Loucy (cell line): ENCODE measurements at regions not wholly inside any gene's neighbourhood (a gene's known extent, or its start where the extent isn't known, plus 50 kb on each side); places are given as distances from the start of the nearest gene placed in this dataset.

Source experiments
- H2AFZ ChIP-seq: fragments of 200-600 bp; sonication (generic); 2 replicates; pipeline ENCODE4 v1.6.0; 2016; ENCODE audit warnings: antibody characterized with exemption, mild to moderate bottlenecking, low read length, moderate library complexity
- H3F3A ChIP-seq: fragments of 200-600 bp; 2 replicates; pipeline ENCODE4 v1.6.0; 2016; ENCODE audit warnings: antibody characterized with exemption, low read depth, mild to moderate bottlenecking
- H3K27me3 ChIP-seq: fragments of 200-600 bp; sonication (generic); 2 replicates; pipeline ENCODE4 v1.6.1; 2014; ENCODE audit warnings: low read length, mild to moderate bottlenecking; ENCODE audit not compliant: insufficient read depth, poor library complexity, severe bottlenecking
- H3K36me3 ChIP-seq: fragments of 200-600 bp; sonication (generic); 2 replicates; pipeline ENCODE4 v1.6.1; 2016; ENCODE audit warnings: low read length; ENCODE audit not compliant: insufficient read depth
- H3K4me1 ChIP-seq: fragments of 200-600 bp; sonication (generic); 2 replicates; pipeline ENCODE4 v1.5.1; 2014; ENCODE audit warnings: low read length, mild to moderate bottlenecking; ENCODE audit not compliant: insufficient read depth, poor library complexity, severe bottlenecking
- H3K4me2 ChIP-seq: fragments of 200-600 bp; sonication (generic); 2 replicates; pipeline ENCODE4 v1.6.0; 2014; ENCODE audit warnings: antibody characterized with exemption, low read length, low read depth, mild to moderate bottlenecking; ENCODE audit not compliant: poor library complexity, severe bottlenecking
- H3K4me3 ChIP-seq: fragments of 200-600 bp; sonication (generic); 2 replicates; pipeline ENCODE4 v1.5.1; 2014; ENCODE audit warnings: low read length, mild to moderate bottlenecking, mixed read lengths; ENCODE audit not compliant: poor library complexity, severe bottlenecking
- H3K79me2 ChIP-seq: fragments of 200-600 bp; sonication (generic); 2 replicates; pipeline ENCODE4 v1.6.1; 2014; ENCODE audit warnings: low read length; ENCODE audit not compliant: insufficient read depth
- H3K9ac ChIP-seq: fragments of 200-600 bp; sonication (generic); 2 replicates; pipeline ENCODE4 v1.6.0; 2014; ENCODE audit warnings: mild to moderate bottlenecking, low read depth, low read length, moderate library complexity; ENCODE audit not compliant: poor library complexity, severe bottlenecking
- H3K9me2 ChIP-seq: fragments of 200-600 bp; sonication (generic); replicated peaks from 2 replicates; pipeline ENCODE4 v1.6.1; 2016; ENCODE audit warnings: low read depth, low read length, mixed read lengths
- H3K9me3 ChIP-seq: fragments of 200-600 bp; sonication (generic); 2 replicates; pipeline ENCODE4 v1.6.1; 2014; ENCODE audit warnings: mild to moderate bottlenecking, antibody characterized with exemption, low read length, low read depth; ENCODE audit not compliant: insufficient read depth
- H4K20me1 ChIP-seq: fragments of 200-600 bp; sonication (generic); 2 replicates; pipeline ENCODE4 v1.6.0; 2014; ENCODE audit warnings: antibody characterized with exemption, low read length, mild to moderate bottlenecking; ENCODE audit not compliant: insufficient read depth, poor library complexity, severe bottlenecking
- EZH2phosphoT487 ChIP-seq: fragments of 200-600 bp; IDR thresholded peaks from 2 replicates; pipeline ENCODE4 v1.6.1; 2018; ENCODE audit warnings: antibody characterized with exemption, mild to moderate bottlenecking, moderate library complexity, borderline replicate concordance
- TF ChIP-seq, protein P1 (sequence below): fragments of 200-600 bp; sonication (generic); conservative IDR thresholded peaks from 2 replicates; pipeline ENCODE4 v1.5.1; 2014; ENCODE audit warnings: mild to moderate bottlenecking, antibody characterized with exemption, low read length

DNA sequence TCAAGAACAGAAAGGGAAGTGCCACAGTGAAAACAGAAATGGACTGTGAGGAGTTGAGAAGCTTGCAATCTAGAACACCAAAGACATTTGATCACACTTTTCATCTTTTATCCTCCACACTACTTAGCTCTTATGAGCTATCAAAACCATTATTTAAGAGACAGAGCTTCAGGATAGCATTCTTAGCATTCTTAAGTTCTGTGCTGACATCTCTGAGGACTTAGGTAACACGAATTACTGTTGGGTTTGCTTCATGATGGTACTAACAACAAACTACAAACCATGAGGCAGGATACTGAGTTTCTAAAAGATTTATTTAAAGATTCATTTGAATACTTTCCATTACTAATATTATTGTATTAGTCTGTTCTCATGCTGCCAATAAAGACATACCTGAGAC is 1038.6 kb downstream of the TUSC7 start:
- Histone ChIP-seq H3K27me3 (no peaks in the 10 kb centered on the region), H3K36me3 (no peaks in the 10 kb centered on the region), H3K4me3 (no peak overlapping the region), H3K79me2 (no peaks in the 10 kb centered on the region), H3K9me2 (no peaks in the 10 kb centered on the region), H2AFZ (no peak overlapping the region), H3K4me1 (no peaks in the 10 kb centered on the region), H3K4me2 (no peak overlapping the region), H3K9ac (no peak overlapping the region), H4K20me1 (no peaks in the 10 kb centered on the region), H3F3A (no peaks in the 10 kb centered on the region), H3K9me3 (no peaks in the 10 kb centered on the region)
- TF ChIP-seq EZH2phosphoT487: no peak
- TF ChIP-seq, protein P1, sequence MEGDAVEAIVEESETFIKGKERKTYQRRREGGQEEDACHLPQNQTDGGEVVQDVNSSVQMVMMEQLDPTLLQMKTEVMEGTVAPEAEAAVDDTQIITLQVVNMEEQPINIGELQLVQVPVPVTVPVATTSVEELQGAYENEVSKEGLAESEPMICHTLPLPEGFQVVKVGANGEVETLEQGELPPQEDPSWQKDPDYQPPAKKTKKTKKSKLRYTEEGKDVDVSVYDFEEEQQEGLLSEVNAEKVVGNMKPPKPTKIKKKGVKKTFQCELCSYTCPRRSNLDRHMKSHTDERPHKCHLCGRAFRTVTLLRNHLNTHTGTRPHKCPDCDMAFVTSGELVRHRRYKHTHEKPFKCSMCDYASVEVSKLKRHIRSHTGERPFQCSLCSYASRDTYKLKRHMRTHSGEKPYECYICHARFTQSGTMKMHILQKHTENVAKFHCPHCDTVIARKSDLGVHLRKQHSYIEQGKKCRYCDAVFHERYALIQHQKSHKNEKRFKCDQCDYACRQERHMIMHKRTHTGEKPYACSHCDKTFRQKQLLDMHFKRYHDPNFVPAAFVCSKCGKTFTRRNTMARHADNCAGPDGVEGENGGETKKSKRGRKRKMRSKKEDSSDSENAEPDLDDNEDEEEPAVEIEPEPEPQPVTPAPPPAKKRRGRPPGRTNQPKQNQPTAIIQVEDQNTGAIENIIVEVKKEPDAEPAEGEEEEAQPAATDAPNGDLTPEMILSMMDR: no peak

DNA sequence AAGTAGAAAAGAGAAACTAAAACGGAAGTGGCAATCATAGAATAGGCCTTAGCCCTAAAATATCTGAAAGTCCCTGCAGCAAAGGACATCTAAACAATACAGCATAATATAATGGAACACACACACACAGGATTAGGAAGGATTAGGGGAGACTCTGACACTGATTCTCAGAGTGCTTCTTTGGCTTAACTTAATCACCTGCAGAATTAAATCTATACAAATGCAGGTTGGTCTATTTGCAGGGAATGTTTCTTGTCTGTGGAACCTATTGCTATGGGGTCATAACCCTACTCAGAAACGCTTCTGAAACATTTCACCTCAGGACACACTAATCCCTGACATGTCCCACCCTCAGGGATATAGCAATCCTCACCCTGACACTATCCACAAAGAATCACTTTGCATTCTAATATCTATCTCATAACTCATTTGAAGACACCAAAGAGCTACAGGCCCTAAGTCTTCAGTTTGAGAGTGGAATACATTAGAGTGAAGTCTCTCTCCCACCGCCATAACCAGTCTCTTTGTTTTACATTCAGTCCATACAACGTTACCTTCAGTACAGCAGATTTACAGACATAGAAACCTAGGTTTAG is 1041.2 kb downstream of the TUSC7 start:
- Histone ChIP-seq H4K20me1 (no peaks in the 10 kb centered on the region), H3K9ac (no peak overlapping the region), H3K4me1 (no peaks in the 10 kb centered on the region), H3K4me2 (no peak overlapping the region), H3K27me3 (no peaks in the 10 kb centered on the region), H3K36me3 (no peaks in the 10 kb centered on the region), H3F3A (no peaks in the 10 kb centered on the region), H3K9me3 (no peaks in the 10 kb centered on the region), H3K4me3 (no peak overlapping the region), H3K79me2 (no peaks in the 10 kb centered on the region), H2AFZ (no peak overlapping the region), H3K9me2 (no peaks in the 10 kb centered on the region)
- TF ChIP-seq, protein P1: no peak
- TF ChIP-seq EZH2phosphoT487: no peak

DNA sequence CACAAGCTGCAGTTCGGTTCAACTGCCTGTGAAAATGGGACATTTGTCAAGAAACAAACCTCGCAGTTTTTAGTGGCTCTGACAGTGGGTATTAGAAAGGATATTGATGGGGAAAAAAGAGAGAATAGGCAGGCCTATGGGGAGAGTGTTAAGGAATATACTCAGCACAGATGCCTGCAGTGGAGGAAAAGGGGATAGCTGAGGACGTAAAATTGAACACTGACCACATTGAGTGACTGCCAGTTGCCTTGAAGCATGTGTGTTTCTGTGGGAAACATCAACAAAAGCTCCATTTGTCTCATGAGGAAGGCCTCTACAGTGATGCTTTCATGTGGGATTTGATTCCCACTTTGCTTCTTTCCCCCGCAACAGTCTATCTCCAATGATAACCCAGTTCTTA is 1042.1 kb downstream of the TUSC7 start:
- Histone ChIP-seq H2AFZ (no peak overlapping the region), H3K9me2 (no peaks in the 10 kb centered on the region), H3K4me3 (no peak overlapping the region), H3K9ac (no peak overlapping the region), H3K27me3 (no peaks in the 10 kb centered on the region), H3K36me3 (no peaks in the 10 kb centered on the region), H3K9me3 (no peaks in the 10 kb centered on the region), H3K79me2 (no peaks in the 10 kb centered on the region), H3F3A (no peaks in the 10 kb centered on the region), H3K4me2 (no peak overlapping the region), H4K20me1 (no peaks in the 10 kb centered on the region), H3K4me1 (no peaks in the 10 kb centered on the region)
- TF ChIP-seq EZH2phosphoT487: no peak
- TF ChIP-seq, protein P1: no peak
